Stimulated activated CD8-positive, alpha-beta memory T cell treated with anti-CD3 and anti-CD28 coated beads, Interleukin-2, amount 100 ng/mL, for 1 hour (primary cell): ENCODE measurements at regions not wholly inside any gene's neighbourhood (a gene's known extent, or its start where the extent isn't known, plus 50 kb on each side); places are given as distances from the start of the nearest gene placed in this dataset.
"Not testable (repeated sequence)": the region's sequence is repeated elsewhere in the genome, so short reads cannot be mapped to it uniquely, and the experiment has no call there.

ENCODE experiments used
- DNase-seq, 2 donors: peaks; one replicate each; pipeline ENCODE4 v3.0.0-alpha.2; 2020; ENCODE audit warnings: low read depth in 2 of 2

- DNase-seq = no peak
Measured at GRCh38 chr21:27771938-27772483, 805.1 kb upstream of the ADAMTS5 start.

GRCh38 chr21:27769763-27770162 is 802.9 kb upstream of the ADAMTS5 start:
- DNase-seq = no peak

- DNase-seq = not testable (repeated sequence)
Measured at GRCh38 chr21:27768046-27768637, 801.3 kb upstream of the ADAMTS5 start.

GRCh38 chr21:27764056-27764455 is 797.2 kb upstream of the ADAMTS5 start:
- DNase-seq = no peak

- DNase-seq = no peak
Measured at GRCh38 chr21:27761623-27762022, 794.7 kb upstream of the ADAMTS5 start.

GRCh38 chr21:27759820-27760219 is 792.9 kb upstream of the ADAMTS5 start:
- DNase-seq = no peak

- no peak for DNase-seq
Measured at GRCh38 chr21:27759091-27759659, 792.3 kb upstream of the ADAMTS5 start.

GRCh38 chr21:27756191-27756590 is 789.3 kb upstream of the ADAMTS5 start:
- no peak for DNase-seq

- DNase-seq = no peak
Measured at GRCh38 chr21:27743971-27744564, 777.2 kb upstream of the ADAMTS5 start.

- no peak for DNase-seq
Measured at GRCh38 chr21:27741736-27742135, 774.8 kb upstream of the ADAMTS5 start.

- DNase-seq = no peak
Measured at GRCh38 chr21:27740084-27740483, 773.2 kb upstream of the ADAMTS5 start.

GRCh38 chr21:27739187-27739586 is 772.3 kb upstream of the ADAMTS5 start:
- no peak for DNase-seq

GRCh38 chr21:27735699-27736098 is 768.8 kb upstream of the ADAMTS5 start:
- no peak for DNase-seq

- no peak for DNase-seq
Measured at GRCh38 chr21:27734146-27734545, 767.3 kb upstream of the ADAMTS5 start.

GRCh38 chr21:27725916-27726315 is 759.0 kb upstream of the ADAMTS5 start:
- no peak for DNase-seq

GRCh38 chr21:27722095-27722494 is 755.2 kb upstream of the ADAMTS5 start:
- DNase-seq = no peak

GRCh38 chr21:27721675-27722074 is 754.8 kb upstream of the ADAMTS5 start:
- no peak for DNase-seq

- no peak for DNase-seq
Measured at GRCh38 chr21:27719226-27719625, 752.3 kb upstream of the ADAMTS5 start.

GRCh38 chr21:27715131-27715530 is 748.2 kb upstream of the ADAMTS5 start:
- no peak for DNase-seq

- no peak for DNase-seq
Measured at GRCh38 chr21:27713154-27714109, 746.5 kb upstream of the ADAMTS5 start.

GRCh38 chr21:27704567-27705166 is 737.8 kb upstream of the ADAMTS5 start:
- DNase-seq = no peak

GRCh38 chr21:27703791-27704190 is 736.9 kb upstream of the ADAMTS5 start:
- DNase-seq = no peak
